GM23338 (cell line): ENCODE measurements at regions not wholly inside any gene's neighbourhood (a gene's known extent, or its start where the extent isn't known, plus 50 kb on each side); places are given as distances from the start of the nearest gene placed in this dataset.

Experiments
- ATAC-seq: fragments of 200-7000 bp; cut with Tn5 transposase; 3 replicates; pipeline ENCODE4 v1.9.1; 2020
- DNase-seq: peaks from one replicate; pipeline ENCODE4 v3.0.0-alpha.2; 2015; ENCODE audit warnings: low spot score
- H2AFZ ChIP-seq: fragments of 200-600 bp; sonication (generic); 2 replicates; pipeline ENCODE4 v1.8.0; 2016; ENCODE audit warnings: antibody characterized with exemption, mild to moderate bottlenecking, moderate library complexity
- H3F3A ChIP-seq: fragments of 200-600 bp; sonication (generic); replicated peaks from 2 replicates; pipeline ENCODE4 v1.8.0; 2017; ENCODE audit warnings: antibody characterized with exemption, mixed run types, low read depth
- H3K27ac ChIP-seq: fragments of 200-600 bp; sonication (generic); 2 replicates; pipeline ENCODE4 v1.6.1; 2016; ENCODE audit warnings: low read depth
- H3K27me3 ChIP-seq: fragments of 200-600 bp; sonication (generic); 2 replicates; pipeline ENCODE4 v1.8.0; 2016; ENCODE audit warnings: mild to moderate bottlenecking, mixed run types, moderate library complexity; ENCODE audit not compliant: insufficient read depth
- H3K36me3 ChIP-seq: fragments of 200-600 bp; sonication (generic); 2 replicates; pipeline ENCODE4 v1.8.0; 2016; ENCODE audit warnings: mild to moderate bottlenecking; ENCODE audit not compliant: insufficient read depth
- H3K4me1 ChIP-seq: fragments of 200-600 bp; sonication (generic); 2 replicates; pipeline ENCODE4 v1.8.0; 2016; ENCODE audit warnings: mild to moderate bottlenecking, moderate library complexity; ENCODE audit not compliant: insufficient read depth
- H3K4me2 ChIP-seq: fragments of 200-600 bp; sonication (generic); 2 replicates; pipeline ENCODE4 v1.7.1; 2017; ENCODE audit warnings: mixed run types
- H3K4me3 ChIP-seq: fragments of 200-600 bp; sonication (generic); 2 replicates; pipeline ENCODE4 v1.6.1; 2016; ENCODE audit warnings: mixed run types
- H3K79me2 ChIP-seq: fragments of 200-600 bp; sonication (generic); replicated peaks from 2 replicates; pipeline ENCODE4 v1.8.0; 2017; ENCODE audit warnings: mild to moderate bottlenecking; ENCODE audit not compliant: insufficient read depth
- H3K9me2 ChIP-seq: fragments of 200-600 bp; sonication (generic); 2 replicates; pipeline ENCODE4 v1.8.0; 2017; ENCODE audit not compliant: insufficient read depth
- H4K20me1 ChIP-seq: fragments of 200-600 bp; sonication (generic); replicated peaks from 2 replicates; pipeline ENCODE4 v1.8.0; 2017; ENCODE audit warnings: mild to moderate bottlenecking; ENCODE audit not compliant: insufficient read depth
- H3K27ac Mint-ChIP-seq: 2 replicates; pipeline ENCODE4 v1.8.0; 2020; ENCODE audit warnings: inconsistent platforms, mild to moderate bottlenecking, moderate library complexity, mixed read lengths
- H3K27me3 Mint-ChIP-seq: 3 replicates; pipeline ENCODE4 v1.8.0; 2022; ENCODE audit warnings: low read depth, mild to moderate bottlenecking, moderate library complexity, mixed read lengths, inconsistent platforms; ENCODE audit not compliant: insufficient read depth, poor library complexity
- H3K36me3 Mint-ChIP-seq: 3 replicates; pipeline ENCODE4 v1.8.0; 2021; ENCODE audit warnings: low read depth, mild to moderate bottlenecking, inconsistent platforms, moderate library complexity, mixed read lengths
- H3K4me1 Mint-ChIP-seq: 3 replicates; pipeline ENCODE4 v1.8.0; 2020; ENCODE audit warnings: mild to moderate bottlenecking, inconsistent platforms, mixed read lengths
- H3K4me3 Mint-ChIP-seq: 3 replicates; pipeline ENCODE4 v1.8.0; 2021; ENCODE audit warnings: moderate library complexity, mild to moderate bottlenecking, inconsistent platforms, mixed read lengths
- H3K9me3 Mint-ChIP-seq: 3 replicates; pipeline ENCODE4 v1.8.0; 2020; ENCODE audit warnings: moderate library complexity, mild to moderate bottlenecking, inconsistent platforms, mixed read lengths
- CREB1 ChIP-seq: fragments of 250-450 bp; sonication (Bioruptor Pico); IDR thresholded peaks from 2 replicates; pipeline ENCODE4 v1.5.0; 2020; ENCODE audit warnings: low read depth, mild to moderate bottlenecking, moderate library complexity
- EZH2phosphoT487 ChIP-seq: fragments of 200-600 bp; sonication (generic); IDR thresholded peaks from one replicate; pipeline ENCODE4 v1.8.1; 2018; ENCODE audit warnings: antibody characterized with exemption; ENCODE audit not compliant: unreplicated experiment
- JUNB ChIP-seq: IDR thresholded peaks from one replicate; pipeline ENCODE4 v1.6.1; 2016; ENCODE audit warnings: antibody characterized with exemption; ENCODE audit not compliant: unreplicated experiment
- STAT1 ChIP-seq: IDR thresholded peaks from one replicate; pipeline ENCODE4 v1.6.1; 2016; ENCODE audit warnings: antibody characterized with exemption; ENCODE audit not compliant: unreplicated experiment
- ZNF114 ChIP-seq: fragments of 250-450 bp; sonication (Bioruptor Pico); IDR thresholded peaks from 2 replicates; pipeline ENCODE4 v1.5.0; 2020; ENCODE audit warnings: mild to moderate bottlenecking, moderate library complexity
- ZNF331 ChIP-seq: fragments of 250-450 bp; sonication (Bioruptor Pico); IDR thresholded peaks from 2 replicates; pipeline ENCODE4 v1.5.0; 2020; ENCODE audit warnings: low read depth, mild to moderate bottlenecking, moderate library complexity
- TF ChIP-seq, protein P1 (sequence below): IDR thresholded peaks from one replicate; pipeline ENCODE4 v1.6.1; 2018; ENCODE audit warnings: antibody characterized with exemption; ENCODE audit not compliant: unreplicated experiment
- TF ChIP-seq, protein P2 (sequence below): IDR thresholded peaks from 2 replicates; pipeline ENCODE4 v1.6.1; 2016; ENCODE audit warnings: antibody characterized with exemption
- TF ChIP-seq, protein P3 (sequence below), 2 experiments: fragments of 200-600 bp in 1 of 2; sonication (generic) in 1 of 2; conservative IDR thresholded peaks; 2 replicates each; pipeline versions ENCODE4 v1.5.1 to v1.6.1; 2016 to 2017; ENCODE audit warnings: antibody characterized with exemption in 2 of 2, low read depth in 2 of 2, mild to moderate bottlenecking in 2 of 2, moderate library complexity in 1 of 2

DNA sequence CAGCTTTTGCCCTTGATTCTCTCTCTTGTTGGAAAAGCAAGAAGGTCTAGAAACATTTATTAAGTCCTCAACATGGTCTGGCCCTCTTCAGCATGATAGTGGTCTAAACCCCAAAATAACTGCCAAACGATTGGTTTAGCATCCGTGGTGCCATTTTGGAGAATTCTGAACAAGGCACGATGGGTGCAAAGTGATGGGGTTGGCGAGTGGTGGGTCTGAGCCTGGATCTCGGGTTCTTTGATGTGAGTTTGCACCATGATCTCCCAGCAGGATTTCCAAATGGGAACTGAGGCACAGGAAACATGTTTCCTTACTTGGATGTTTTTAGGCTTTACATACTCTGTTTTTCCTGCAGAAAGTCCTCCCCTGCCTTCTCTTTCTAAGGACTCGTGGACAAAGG, 240.3 kb downstream of the MYCN start:
- peaks cover 23% of the 10 kb centered on the region for H3K4me1 Mint-ChIP-seq
- Histone ChIP-seq H3F3A (no peaks in the 10 kb centered on the region), H3K4me1 (peaks cover 5% of the 10 kb centered on the region), H3K9me2 (0 out of 2 replicates have a peak, but pooled peaks cover 6% of the 10 kb centered on the region), H4K20me1 (no peaks in the 10 kb centered on the region), H3K79me2 (no peaks in the 10 kb centered on the region), H3K4me3 (no peak overlapping the region), H3K4me2 (no peak overlapping the region), H3K27me3 (no peaks in the 10 kb centered on the region), H3K36me3 (no peaks in the 10 kb centered on the region; the same call in 1 of the 2 replicates), H2AFZ (peak overlapping the region; percentile 86), H3K27ac (no peak overlapping the region)
- DNase-seq, result no peak
- H3K27me3 Mint-ChIP-seq, result peaks cover 6% of the 10 kb centered on the region
- ATAC-seq, result no peak
- TF ChIP-seq STAT1 (no peak), CREB1 (CRISPR knock-in tag) (no peak)
- TF ChIP-seq, protein P1, sequence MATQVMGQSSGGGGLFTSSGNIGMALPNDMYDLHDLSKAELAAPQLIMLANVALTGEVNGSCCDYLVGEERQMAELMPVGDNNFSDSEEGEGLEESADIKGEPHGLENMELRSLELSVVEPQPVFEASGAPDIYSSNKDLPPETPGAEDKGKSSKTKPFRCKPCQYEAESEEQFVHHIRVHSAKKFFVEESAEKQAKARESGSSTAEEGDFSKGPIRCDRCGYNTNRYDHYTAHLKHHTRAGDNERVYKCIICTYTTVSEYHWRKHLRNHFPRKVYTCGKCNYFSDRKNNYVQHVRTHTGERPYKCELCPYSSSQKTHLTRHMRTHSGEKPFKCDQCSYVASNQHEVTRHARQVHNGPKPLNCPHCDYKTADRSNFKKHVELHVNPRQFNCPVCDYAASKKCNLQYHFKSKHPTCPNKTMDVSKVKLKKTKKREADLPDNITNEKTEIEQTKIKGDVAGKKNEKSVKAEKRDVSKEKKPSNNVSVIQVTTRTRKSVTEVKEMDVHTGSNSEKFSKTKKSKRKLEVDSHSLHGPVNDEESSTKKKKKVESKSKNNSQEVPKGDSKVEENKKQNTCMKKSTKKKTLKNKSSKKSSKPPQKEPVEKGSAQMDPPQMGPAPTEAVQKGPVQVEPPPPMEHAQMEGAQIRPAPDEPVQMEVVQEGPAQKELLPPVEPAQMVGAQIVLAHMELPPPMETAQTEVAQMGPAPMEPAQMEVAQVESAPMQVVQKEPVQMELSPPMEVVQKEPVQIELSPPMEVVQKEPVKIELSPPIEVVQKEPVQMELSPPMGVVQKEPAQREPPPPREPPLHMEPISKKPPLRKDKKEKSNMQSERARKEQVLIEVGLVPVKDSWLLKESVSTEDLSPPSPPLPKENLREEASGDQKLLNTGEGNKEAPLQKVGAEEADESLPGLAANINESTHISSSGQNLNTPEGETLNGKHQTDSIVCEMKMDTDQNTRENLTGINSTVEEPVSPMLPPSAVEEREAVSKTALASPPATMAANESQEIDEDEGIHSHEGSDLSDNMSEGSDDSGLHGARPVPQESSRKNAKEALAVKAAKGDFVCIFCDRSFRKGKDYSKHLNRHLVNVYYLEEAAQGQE, result no peak
- H3K4me3 Mint-ChIP-seq, result no peak overlapping the region
- no peaks in the 10 kb centered on the region for H3K9me3 Mint-ChIP-seq
- H3K36me3 Mint-ChIP-seq, result no peaks in the 10 kb centered on the region; the same call in 2 of the 3 replicates
- H3K27ac Mint-ChIP-seq, result no peak overlapping the region

DNA sequence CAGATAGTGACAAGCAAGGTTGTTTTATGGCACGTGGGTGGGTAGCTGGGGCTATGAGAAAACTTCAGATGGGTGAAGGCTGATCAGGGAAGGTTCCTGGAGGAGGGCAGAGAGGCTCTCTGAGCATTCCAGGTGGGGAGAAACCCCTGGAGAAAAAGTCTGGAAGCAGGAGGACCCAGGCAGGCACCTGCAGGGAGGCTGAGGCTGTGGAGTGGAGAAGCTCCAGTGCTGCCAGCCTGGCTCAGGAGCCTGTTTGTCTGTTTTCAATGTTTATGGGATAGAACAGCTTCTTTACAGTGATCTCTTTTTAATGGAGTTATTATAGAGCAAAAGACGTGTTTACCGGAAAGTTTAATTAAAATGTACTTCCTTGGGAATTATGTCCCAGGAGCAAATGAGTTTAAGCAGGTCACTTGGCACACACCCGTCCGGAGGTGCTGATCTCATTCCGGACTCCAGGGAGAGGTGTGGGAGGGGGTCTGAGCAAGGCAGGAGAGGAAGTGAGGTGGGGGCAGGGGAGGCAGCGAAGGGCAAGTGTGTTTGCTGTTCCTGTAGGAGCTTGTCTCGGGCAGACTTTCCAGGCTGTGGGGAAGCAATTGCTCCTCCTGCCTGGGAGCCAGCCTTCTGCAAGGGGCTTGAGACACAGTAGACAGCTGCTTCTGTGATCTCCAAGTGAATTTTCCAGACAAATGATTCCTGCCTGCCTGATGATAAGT, 239.5 kb downstream of the MYCN start:
- ATAC-seq (peak; percentile 80), DNase-seq (peak; percentile 32)
- Histone ChIP-seq H3K36me3 (no peaks in the 10 kb centered on the region; the same call in 1 of the 2 replicates), H2AFZ (peak overlapping the region; percentile 86), H3K27me3 (no peaks in the 10 kb centered on the region), H3F3A (no peaks in the 10 kb centered on the region), H3K9me2 (0 out of 2 replicates have a peak, but pooled peaks cover 6% of the 10 kb centered on the region), H3K4me2 (no peak overlapping the region), H3K79me2 (no peaks in the 10 kb centered on the region), H3K27ac (no peak overlapping the region), H3K4me1 (peaks cover 5% of the 10 kb centered on the region), H4K20me1 (no peaks in the 10 kb centered on the region), H3K4me3 (no peak overlapping the region)
- Mint-ChIP-seq H3K4me1 (peaks cover 15% of the 10 kb centered on the region), H3K36me3 (no peaks in the 10 kb centered on the region; the same call in 2 of the 3 replicates), H3K27me3 (peaks cover 6% of the 10 kb centered on the region), H3K9me3 (no peaks in the 10 kb centered on the region), H3K27ac (peak overlapping the region; percentile 82), H3K4me3 (no peak overlapping the region)
- no peak for TF ChIP-seq STAT1
- TF ChIP-seq, protein P1, result no peak
- TF ChIP-seq, protein P2, sequence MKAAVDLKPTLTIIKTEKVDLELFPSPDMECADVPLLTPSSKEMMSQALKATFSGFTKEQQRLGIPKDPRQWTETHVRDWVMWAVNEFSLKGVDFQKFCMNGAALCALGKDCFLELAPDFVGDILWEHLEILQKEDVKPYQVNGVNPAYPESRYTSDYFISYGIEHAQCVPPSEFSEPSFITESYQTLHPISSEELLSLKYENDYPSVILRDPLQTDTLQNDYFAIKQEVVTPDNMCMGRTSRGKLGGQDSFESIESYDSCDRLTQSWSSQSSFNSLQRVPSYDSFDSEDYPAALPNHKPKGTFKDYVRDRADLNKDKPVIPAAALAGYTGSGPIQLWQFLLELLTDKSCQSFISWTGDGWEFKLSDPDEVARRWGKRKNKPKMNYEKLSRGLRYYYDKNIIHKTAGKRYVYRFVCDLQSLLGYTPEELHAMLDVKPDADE, result no peak
- TF ChIP-seq JUNB, result no peak
- no peak for TF ChIP-seq ZNF331 (CRISPR knock-in tag)
- TF ChIP-seq, protein P3, sequence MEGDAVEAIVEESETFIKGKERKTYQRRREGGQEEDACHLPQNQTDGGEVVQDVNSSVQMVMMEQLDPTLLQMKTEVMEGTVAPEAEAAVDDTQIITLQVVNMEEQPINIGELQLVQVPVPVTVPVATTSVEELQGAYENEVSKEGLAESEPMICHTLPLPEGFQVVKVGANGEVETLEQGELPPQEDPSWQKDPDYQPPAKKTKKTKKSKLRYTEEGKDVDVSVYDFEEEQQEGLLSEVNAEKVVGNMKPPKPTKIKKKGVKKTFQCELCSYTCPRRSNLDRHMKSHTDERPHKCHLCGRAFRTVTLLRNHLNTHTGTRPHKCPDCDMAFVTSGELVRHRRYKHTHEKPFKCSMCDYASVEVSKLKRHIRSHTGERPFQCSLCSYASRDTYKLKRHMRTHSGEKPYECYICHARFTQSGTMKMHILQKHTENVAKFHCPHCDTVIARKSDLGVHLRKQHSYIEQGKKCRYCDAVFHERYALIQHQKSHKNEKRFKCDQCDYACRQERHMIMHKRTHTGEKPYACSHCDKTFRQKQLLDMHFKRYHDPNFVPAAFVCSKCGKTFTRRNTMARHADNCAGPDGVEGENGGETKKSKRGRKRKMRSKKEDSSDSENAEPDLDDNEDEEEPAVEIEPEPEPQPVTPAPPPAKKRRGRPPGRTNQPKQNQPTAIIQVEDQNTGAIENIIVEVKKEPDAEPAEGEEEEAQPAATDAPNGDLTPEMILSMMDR (conservative IDR thresholded peaks at IDR 0.05; ENCODE audit: low read depth in 2 of 2), result no peak
- TF ChIP-seq ZNF114 (CRISPR knock-in tag), result no peak
- TF ChIP-seq CREB1 (CRISPR knock-in tag), result no peak
- TF ChIP-seq EZH2phosphoT487, result no peak
